Caco-2 (cell line): ENCODE measurements at regions not wholly inside any gene's neighbourhood (a gene's known extent, or its start where the extent isn't known, plus 50 kb on each side); places are given as distances from the start of the nearest gene placed in this dataset.

Experiments
- BruUV-seq: library from RNA; stranded (reverse); fragments of 400-500 nt; replicated peaks from 2 replicates; lab custom pipeline; 2021; lab: Mats Ljungman, UMichigan
- CTCF ChIA-PET: fragments of 300-600 bp; sonication (Branson Sonifier 250); formaldehyde crosslinking; loops from one replicate; lab custom pipeline; 2022; ENCODE audit warnings: antibody characterized with exemption; lab: Charles Lee
- POLR2A ChIA-PET: fragments of 300-600 bp; sonication (Branson Sonifier 250); formaldehyde crosslinking; loops from one replicate; lab custom pipeline; 2022; ENCODE audit warnings: antibody characterized with exemption; lab: Charles Lee
- DNase-seq, 2 experiments: peaks; one replicate each; pipeline versions ENCODE4 v3.0.0 to v3.0.0-alpha.2; 2020 to 2022
- H3K27me3 ChIP-seq: replicated peaks from 2 replicates; pipeline ENCODE4 v1.6.0; 2011; ENCODE audit warnings: low read length; ENCODE audit not compliant: control insufficient read depth, insufficient read depth
- H3K36me3 ChIP-seq: 2 replicates; pipeline ENCODE4 v1.5.1; 2011; ENCODE audit warnings: low read length; ENCODE audit not compliant: control insufficient read depth, insufficient read depth
- H3K4me1 ChIP-seq: fragments of 250-450 bp; sonication (Bioruptor Pico); 2 replicates; pipeline ENCODE4 v1.5.1; 2020; ENCODE audit warnings: mild to moderate bottlenecking
- H3K4me3 ChIP-seq: 2 replicates; pipeline ENCODE4 v1.5.1; 2011; ENCODE audit warnings: low read depth, mild to moderate bottlenecking, control low read depth, low read length
- H3K9me3 ChIP-seq: fragments of 250-450 bp; sonication (Bioruptor Pico); 2 replicates; pipeline ENCODE4 v1.5.1; 2020; ENCODE audit warnings: mild to moderate bottlenecking, moderate library complexity
- H3K27ac Mint-ChIP-seq: one replicate; pipeline ENCODE4 v1.8.0; 2022; ENCODE audit warnings: mixed read lengths; ENCODE audit not compliant: unreplicated experiment
- H3K27me3 Mint-ChIP-seq: one replicate; pipeline ENCODE4 v1.8.0; 2022; ENCODE audit warnings: mixed read lengths; ENCODE audit not compliant: insufficient read depth, unreplicated experiment
- H3K36me3 Mint-ChIP-seq: one replicate; pipeline ENCODE4 v1.8.0; 2022; ENCODE audit warnings: mild to moderate bottlenecking, mixed read lengths; ENCODE audit not compliant: insufficient read depth, unreplicated experiment
- H3K4me1 Mint-ChIP-seq: one replicate; pipeline ENCODE4 v1.8.0; 2022; ENCODE audit warnings: low read depth, mixed read lengths; ENCODE audit not compliant: unreplicated experiment
- H3K4me3 Mint-ChIP-seq: one replicate; pipeline ENCODE4 v1.8.0; 2022; ENCODE audit warnings: mild to moderate bottlenecking, moderate library complexity, mixed read lengths; ENCODE audit not compliant: unreplicated experiment
- H3K9me3 Mint-ChIP-seq: one replicate; pipeline ENCODE4 v1.8.0; 2022; ENCODE audit warnings: mixed read lengths; ENCODE audit not compliant: unreplicated experiment
- intact Hi-C: fragments of 100-400 bp; cut with micrococcal nuclease; formaldehyde crosslinking; loops from one replicate; pipeline ENCODE4 v1.10.0; 2022; ENCODE audit not compliant: unreplicated experiment
- TF ChIP-seq, protein P1 (sequence below), 2 experiments: fragments of 200-600 bp in 1 of 2; IDR thresholded peaks; 1 replicate in 1 of 2; 2 replicates in 1 of 2; pipeline versions ENCODE4 v1.5.1 to v1.8.0; 2011 to 2022; ENCODE audit warnings: antibody characterized with exemption in 1 of 2, control low read depth in 1 of 2, inconsistent platforms in 1 of 2, low read depth in 1 of 2, low read length in 1 of 2, mild to moderate bottlenecking in 1 of 2, moderate library complexity in 1 of 2; ENCODE audit not compliant: insufficient read depth in 1 of 2, severe bottlenecking in 1 of 2, unreplicated experiment in 1 of 2

GRCh38 chr6:119436583-119436982, 87.0 kb upstream of the MAN1A1 start:
- Histone ChIP-seq H3K4me1 (no peaks in the 10 kb centered on the region), H3K9me3 (no peaks in the 10 kb centered on the region), H3K27me3 (no peaks in the 10 kb centered on the region), H3K4me3 (no peak overlapping the region), H3K36me3 (no peaks in the 10 kb centered on the region)
- POLR2A ChIA-PET = no interaction called here
- no peak for DNase-seq
- CTCF ChIA-PET = no interaction called here
- H3K36me3 Mint-ChIP-seq = no peaks in the 10 kb centered on the region
- no TSS peak for BruUV-seq
- no peaks in the 10 kb centered on the region for H3K9me3 Mint-ChIP-seq
- no peak overlapping the region for H3K27ac Mint-ChIP-seq
- TF ChIP-seq, protein P1, sequence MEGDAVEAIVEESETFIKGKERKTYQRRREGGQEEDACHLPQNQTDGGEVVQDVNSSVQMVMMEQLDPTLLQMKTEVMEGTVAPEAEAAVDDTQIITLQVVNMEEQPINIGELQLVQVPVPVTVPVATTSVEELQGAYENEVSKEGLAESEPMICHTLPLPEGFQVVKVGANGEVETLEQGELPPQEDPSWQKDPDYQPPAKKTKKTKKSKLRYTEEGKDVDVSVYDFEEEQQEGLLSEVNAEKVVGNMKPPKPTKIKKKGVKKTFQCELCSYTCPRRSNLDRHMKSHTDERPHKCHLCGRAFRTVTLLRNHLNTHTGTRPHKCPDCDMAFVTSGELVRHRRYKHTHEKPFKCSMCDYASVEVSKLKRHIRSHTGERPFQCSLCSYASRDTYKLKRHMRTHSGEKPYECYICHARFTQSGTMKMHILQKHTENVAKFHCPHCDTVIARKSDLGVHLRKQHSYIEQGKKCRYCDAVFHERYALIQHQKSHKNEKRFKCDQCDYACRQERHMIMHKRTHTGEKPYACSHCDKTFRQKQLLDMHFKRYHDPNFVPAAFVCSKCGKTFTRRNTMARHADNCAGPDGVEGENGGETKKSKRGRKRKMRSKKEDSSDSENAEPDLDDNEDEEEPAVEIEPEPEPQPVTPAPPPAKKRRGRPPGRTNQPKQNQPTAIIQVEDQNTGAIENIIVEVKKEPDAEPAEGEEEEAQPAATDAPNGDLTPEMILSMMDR (IDR thresholded peaks at IDR 0.05; ENCODE audit: insufficient read depth in 1 of 2, low read depth in 1 of 2, low read length in 1 of 2, severe bottlenecking in 1 of 2, unreplicated experiment in 1 of 2) = no peak
- H3K4me3 Mint-ChIP-seq = no peak overlapping the region
- intact Hi-C loops = no loop called here
- peaks cover 4% of the 10 kb centered on the region for H3K27me3 Mint-ChIP-seq
- H3K4me1 Mint-ChIP-seq = no peaks in the 10 kb centered on the region

GRCh38 chr6:119431799-119432198, 82.2 kb upstream of the MAN1A1 start:
- Histone ChIP-seq H3K36me3 (no peaks in the 10 kb centered on the region), H3K4me3 (no peak overlapping the region), H3K27me3 (no peaks in the 10 kb centered on the region), H3K4me1 (no peaks in the 10 kb centered on the region), H3K9me3 (no peaks in the 10 kb centered on the region)
- intact Hi-C loops = loop anchor here (5.0 kb wide), 1 partner anchor 84 kb away; the partner anchor contains the start of gene MAN1A1
- no peaks in the 10 kb centered on the region for H3K27me3 Mint-ChIP-seq
- ChIA-PET POLR2A (no interaction called here), CTCF (no interaction called here)
- TF ChIP-seq, protein P1 (IDR thresholded peaks at IDR 0.05; ENCODE audit: insufficient read depth in 1 of 2, low read depth in 1 of 2, low read length in 1 of 2, severe bottlenecking in 1 of 2, unreplicated experiment in 1 of 2) = no peak
- DNase-seq = no peak
- no peak overlapping the region for H3K27ac Mint-ChIP-seq
- no peak overlapping the region for H3K4me3 Mint-ChIP-seq
- H3K36me3 Mint-ChIP-seq = no peaks in the 10 kb centered on the region
- H3K4me1 Mint-ChIP-seq = peaks cover 10% of the 10 kb centered on the region
- H3K9me3 Mint-ChIP-seq = peaks cover 10% of the 10 kb centered on the region
- BruUV-seq = no TSS peak

- POLR2A ChIA-PET = no interaction called here
- H3K27me3 ChIP-seq = no peaks in the 10 kb centered on the region
- H3K36me3 Mint-ChIP-seq = no peaks in the 10 kb centered on the region
- H3K9me3 Mint-ChIP-seq = peaks cover 10% of the 10 kb centered on the region
- peaks cover 10% of the 10 kb centered on the region for H3K4me1 Mint-ChIP-seq
- no peaks in the 10 kb centered on the region for H3K9me3 ChIP-seq
- peak overlapping the region; percentile 6 for H3K27ac Mint-ChIP-seq
- CTCF ChIA-PET = no interaction called here
- TF ChIP-seq, protein P1 (IDR thresholded peaks at IDR 0.05; ENCODE audit: insufficient read depth in 1 of 2, low read depth in 1 of 2, low read length in 1 of 2, severe bottlenecking in 1 of 2, unreplicated experiment in 1 of 2) = no peak
- no peaks in the 10 kb centered on the region for H3K36me3 ChIP-seq
- DNase-seq = peak in 1 of 2 experiments; percentile 6
- no peak overlapping the region for H3K4me3 Mint-ChIP-seq
- intact Hi-C loops = loop anchor here (5.0 kb wide), 1 partner anchor 84 kb away; the partner anchor contains the start of gene MAN1A1
- no peaks in the 10 kb centered on the region for H3K27me3 Mint-ChIP-seq
- no peaks in the 10 kb centered on the region for H3K4me1 ChIP-seq
- BruUV-seq = no TSS peak
- no peak overlapping the region for H3K4me3 ChIP-seq
Observed at GRCh38 chr6:119430805-119431204, 81.2 kb upstream of the MAN1A1 start.
